Fibroblast of peridontal ligament (primary cell): ENCODE measurements at regions not wholly inside any gene's neighbourhood (a gene's known extent, or its start where the extent isn't known, plus 50 kb on each side); places are given as distances from the start of the nearest gene placed in this dataset.
"Not testable (repeated sequence)": the region's sequence is repeated elsewhere in the genome, so short reads cannot be mapped to it uniquely, and the experiment has no call there.

Source experiments
- DNase-seq: peaks from one replicate; pipeline ENCODE4 v3.0.0-alpha.2; 2010; ENCODE audit errors: extremely low read depth

GRCh38 chrX:138930583-138930945 is 219.0 kb upstream of the FGF13 start:
- no peak for DNase-seq

- DNase-seq: no peak
Measured at GRCh38 chrX:138929926-138930582, 218.5 kb upstream of the FGF13 start.

DNA sequence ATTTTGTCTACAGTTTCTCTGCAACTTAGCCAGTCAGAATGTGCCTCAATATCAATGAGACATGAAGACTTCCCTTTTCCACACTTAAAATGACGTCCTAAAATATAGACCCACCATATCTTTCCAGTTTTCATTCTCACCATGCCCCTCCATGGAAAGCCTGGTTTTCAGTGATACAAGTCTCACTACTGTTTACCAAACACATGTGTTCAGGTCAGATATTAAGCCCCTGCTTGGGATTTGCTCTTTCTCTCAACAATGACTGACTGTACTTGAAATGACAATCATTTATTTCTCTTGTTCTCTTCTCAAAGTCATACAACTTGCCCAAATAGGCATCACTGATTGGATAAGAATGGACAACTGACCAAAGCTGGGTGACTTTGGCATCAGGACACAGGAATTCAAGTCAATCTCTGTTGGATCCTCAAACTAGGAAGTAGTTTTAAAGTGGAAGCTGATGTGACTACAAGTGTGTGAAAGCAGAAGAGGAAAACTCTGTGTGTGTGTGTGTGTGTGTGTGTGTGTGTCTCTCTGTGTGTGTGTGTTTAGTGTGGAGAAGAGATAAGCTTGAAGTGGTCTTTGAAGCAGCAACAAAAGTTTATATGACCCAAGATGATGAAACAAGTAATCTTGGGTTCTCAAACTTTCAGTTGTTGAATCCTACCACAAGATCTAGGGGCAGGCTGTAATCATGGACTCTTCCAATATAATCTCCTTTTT is 217.4 kb upstream of the FGF13 start:
- no peak for DNase-seq

GRCh38 chrX:138925330-138925729 is 213.8 kb upstream of the FGF13 start:
- DNase-seq: peak; percentile 69

- DNase-seq: no peak
Measured at GRCh38 chrX:138923805-138924204, 212.3 kb upstream of the FGF13 start.

DNA sequence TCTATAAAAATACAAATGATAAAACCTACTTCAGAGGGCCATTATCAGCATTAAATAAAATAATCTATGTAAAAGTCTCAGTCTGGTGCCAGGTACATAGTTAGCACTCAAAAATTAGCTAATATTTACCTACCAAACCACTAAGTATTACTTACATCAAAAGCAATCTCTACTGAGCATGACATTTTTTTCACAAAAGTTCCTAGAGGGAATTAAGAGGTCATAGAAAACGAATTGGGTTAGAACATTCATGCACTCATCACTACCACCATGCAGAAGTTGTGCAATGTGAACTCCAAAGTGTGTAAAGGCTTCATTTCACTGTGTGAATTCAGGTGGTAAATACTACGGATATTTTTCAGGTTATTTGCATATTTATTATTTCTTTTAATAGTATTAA is 209.5 kb upstream of the FGF13 start:
- no peak for DNase-seq

- DNase-seq: peak; percentile 43
Measured at GRCh38 chrX:138917781-138918180, 206.3 kb upstream of the FGF13 start.

DNA sequence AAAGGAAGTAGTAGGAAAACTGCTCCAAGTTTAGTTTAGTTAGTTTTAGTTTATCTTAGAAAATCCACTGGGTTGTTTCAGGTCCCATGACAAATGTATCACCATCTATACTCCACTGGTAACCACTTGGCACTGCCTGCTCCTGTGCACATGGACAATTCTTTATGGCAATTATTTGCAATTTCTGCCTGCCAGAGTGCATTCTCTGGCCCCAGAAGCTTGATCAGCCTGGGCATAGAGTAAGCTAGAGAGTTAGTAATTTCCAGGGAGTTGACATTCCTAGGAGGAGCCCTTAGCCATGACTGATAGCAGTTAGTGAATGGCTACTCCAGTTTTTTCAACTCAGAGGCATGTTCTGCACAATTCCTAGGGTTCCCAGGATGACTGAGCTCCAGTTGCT is 203.2 kb upstream of the FGF13 start:
- peak; percentile 28 for DNase-seq

DNA sequence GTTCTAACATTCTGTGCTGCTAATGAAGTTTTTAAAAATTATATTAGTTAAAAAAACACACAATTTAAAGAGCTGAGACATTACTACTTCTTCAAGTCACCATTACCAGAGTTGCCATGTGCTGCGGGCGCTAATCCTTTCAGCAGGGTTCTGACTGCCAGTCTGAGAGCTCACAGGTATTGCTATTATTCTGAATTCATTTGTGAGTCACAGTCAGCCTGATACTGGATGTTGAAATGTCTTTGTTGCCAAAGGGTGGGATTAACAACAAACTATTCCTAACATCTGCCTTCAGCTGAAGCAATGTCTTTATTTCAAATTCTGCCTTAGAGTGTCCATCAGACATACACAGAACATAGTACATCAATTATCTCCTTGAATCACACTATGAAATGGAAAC is 197.1 kb upstream of the FGF13 start:
- no peak for DNase-seq

DNA sequence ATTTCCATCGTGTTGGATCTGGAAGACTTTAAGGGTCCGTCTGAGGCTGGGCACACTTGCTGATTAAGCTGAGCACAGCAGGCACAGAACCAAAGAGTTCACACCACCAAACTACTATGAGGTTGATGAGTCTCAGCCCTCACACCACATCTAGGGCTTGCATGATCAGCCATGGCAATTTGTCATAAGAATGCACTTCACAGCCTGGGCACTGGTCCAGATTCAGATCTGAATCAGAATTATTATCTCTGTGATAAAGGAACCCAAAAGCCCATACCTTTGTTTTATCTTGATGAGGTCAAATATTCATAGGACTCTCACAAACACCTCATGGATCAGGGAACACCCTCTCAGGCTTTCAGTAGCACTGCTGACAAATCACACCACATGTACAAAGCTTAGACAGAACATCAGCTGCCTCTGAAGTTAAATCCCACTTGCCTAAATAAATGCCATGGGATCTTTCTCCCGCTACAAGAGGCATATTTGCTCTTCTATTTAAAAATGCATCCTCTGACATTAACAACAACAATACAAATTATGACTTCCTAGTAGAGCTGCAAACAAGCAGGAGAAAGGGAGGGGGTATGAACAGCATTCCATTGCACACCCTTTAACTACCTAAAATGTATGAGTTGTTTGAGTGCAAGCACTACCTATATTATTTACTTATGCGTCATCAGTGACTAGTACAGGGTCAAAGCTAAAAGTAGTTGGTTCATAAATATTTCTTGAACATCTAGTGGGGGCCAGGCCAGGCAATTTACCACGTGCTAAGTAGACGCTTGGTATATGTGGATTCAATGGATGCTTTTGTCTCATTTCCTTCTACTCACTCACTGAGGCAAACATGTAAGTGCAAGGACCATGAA is 186.3 kb upstream of the FGF13 start:
- no peak for DNase-seq

DNA sequence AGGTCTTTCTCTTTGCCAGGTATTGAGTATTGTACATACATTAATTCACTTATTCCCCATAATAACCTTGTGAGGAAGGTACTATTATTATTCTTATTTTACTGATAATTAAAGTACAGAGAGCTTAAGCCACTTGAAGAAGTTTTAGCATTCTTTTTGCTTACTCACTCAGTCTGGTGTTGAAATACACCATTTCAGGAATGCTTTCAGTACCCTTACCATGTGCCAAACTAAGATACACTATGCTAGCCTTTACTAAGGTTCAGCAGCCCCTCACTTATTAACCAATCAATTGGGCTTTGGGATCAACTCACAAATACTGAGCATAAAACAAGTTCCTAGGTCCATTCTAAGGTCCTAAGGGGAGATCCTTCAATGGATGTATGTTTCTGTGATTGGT is 179.0 kb upstream of the FGF13 start:
- DNase-seq: no peak

DNA sequence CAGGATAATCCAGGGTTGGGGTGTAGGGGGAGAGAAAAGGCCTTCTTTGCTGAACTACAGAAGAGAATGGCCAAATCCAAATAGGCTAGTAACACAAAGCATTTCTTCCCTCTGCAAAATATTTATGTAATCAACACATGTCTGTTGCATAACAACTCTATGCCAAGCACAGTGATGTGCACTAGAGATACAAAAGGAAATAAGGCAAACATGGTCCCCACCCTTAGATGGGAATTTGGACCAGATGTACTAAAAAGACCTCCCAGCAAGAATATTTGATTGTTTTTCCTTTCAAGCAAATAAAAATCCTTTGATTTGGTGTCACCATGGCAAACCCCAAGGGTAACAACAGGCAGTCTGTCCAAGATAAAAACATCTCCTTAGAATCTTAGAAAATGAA is 177.6 kb upstream of the FGF13 start:
- DNase-seq: no peak

GRCh38 chrX:138886769-138887168 is 175.3 kb upstream of the FGF13 start:
- DNase-seq: no peak

GRCh38 chrX:138885886-138886285 is 174.4 kb upstream of the FGF13 start:
- peak; percentile 27 for DNase-seq

GRCh38 chrX:138880293-138880692 is 168.8 kb upstream of the FGF13 start:
- not testable (repeated sequence) for DNase-seq

DNA sequence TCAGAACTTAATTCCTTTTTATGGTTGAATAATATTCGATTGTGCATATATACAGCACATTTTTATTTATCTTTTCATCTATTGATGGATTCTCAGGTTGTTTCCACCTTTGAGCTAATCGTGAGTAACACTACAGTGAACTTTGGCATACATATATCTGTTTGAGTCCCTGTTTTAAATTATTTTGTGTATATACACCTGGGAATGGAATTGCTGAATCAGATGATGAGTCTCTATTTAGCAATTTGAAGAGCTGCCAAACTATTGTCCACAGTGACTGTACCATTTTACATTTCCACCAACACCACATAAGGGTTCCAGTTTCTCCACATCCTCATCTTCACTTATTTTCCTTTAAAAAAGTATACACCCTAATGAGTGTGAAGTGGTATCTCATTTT is 166.2 kb upstream of the FGF13 start:
- DNase-seq: no peak

GRCh38 chrX:138875472-138875871 is 164.0 kb upstream of the FGF13 start:
- DNase-seq: no peak

GRCh38 chrX:138874271-138874935 is 162.9 kb upstream of the FGF13 start:
- no peak for DNase-seq

GRCh38 chrX:138873640-138874039 is 162.1 kb upstream of the FGF13 start:
- DNase-seq: not testable (repeated sequence)

- DNase-seq: no peak
Measured at GRCh38 chrX:138872537-138872936, 161.0 kb upstream of the FGF13 start.

- no peak for DNase-seq
Measured at GRCh38 chrX:138871739-138872138, 160.2 kb upstream of the FGF13 start.

- no peak for DNase-seq
Measured at GRCh38 chrX:138866643-138867042, 155.1 kb upstream of the FGF13 start.
